H1 (cell line): ENCODE measurements at regions not wholly inside any gene's neighbourhood (a gene's known extent, or its start where the extent isn't known, plus 50 kb on each side); places are given as distances from the start of the nearest gene placed in this dataset.

Experiments
- CTCF ChIA-PET: fragments of 300-600 bp; sonication (Branson Sonifier 250); formaldehyde crosslinking; loops from one replicate; lab custom pipeline; 2021; ENCODE audit not compliant: partially characterized antibody; lab: Charles Lee
- POLR2A ChIA-PET: fragments of 300-600 bp; sonication (Branson Sonifier 250); formaldehyde crosslinking; loops from one replicate; lab custom pipeline; 2021; ENCODE audit warnings: inconsistent platforms; ENCODE audit not compliant: partially characterized antibody; lab: Charles Lee
- DNase-seq, 2 experiments: peaks; one replicate each; pipeline versions ENCODE4 v3.0.0 to v3.0.0-alpha.2; 2010 to 2022; ENCODE audit warnings: low spot score in 2 of 2, low read depth in 1 of 2, mixed read lengths in 1 of 2
- FAIRE-seq: peaks from 2 replicates; lab custom pipeline; 2011; peaks lifted over from hg19 to GRCh38; lab: Jason Lieb, UNC
- H2AFZ ChIP-seq: 2 replicates; pipeline ENCODE4 v1.8.1; 2012; ENCODE audit warnings: low read length, inconsistent platforms
- H2AK5ac ChIP-seq: 2 replicates; pipeline ENCODE4 v1.6.1; 2013; ENCODE audit warnings: low read depth, low read length
- H2BK120ac ChIP-seq: replicated peaks from 2 replicates; pipeline ENCODE3; 2013; ENCODE audit warnings: low read depth, low read length, inconsistent platforms
- H2BK12ac ChIP-seq: 2 replicates; pipeline ENCODE4 v1.6.1; 2013; ENCODE audit warnings: low read depth, low read length
- H2BK15ac ChIP-seq: 2 replicates; pipeline ENCODE4 v1.6.1; 2013; ENCODE audit warnings: low read length
- H2BK20ac ChIP-seq: 2 replicates; pipeline ENCODE4 v1.6.1; 2013; ENCODE audit warnings: low read length
- H2BK5ac ChIP-seq: 2 replicates; pipeline ENCODE4 v1.6.1; 2013; ENCODE audit warnings: low read depth, low read length
- H3K14ac ChIP-seq: 2 replicates; pipeline ENCODE4 v1.6.1; 2013; ENCODE audit warnings: inconsistent platforms; ENCODE audit not compliant: insufficient read length
- H3K18ac ChIP-seq: 2 replicates; pipeline ENCODE4 v1.6.1; 2013; ENCODE audit warnings: low read length; ENCODE audit errors: extremely low read depth
- H3K23ac ChIP-seq: 2 replicates; pipeline ENCODE4 v1.6.1; 2013; ENCODE audit warnings: inconsistent platforms; ENCODE audit not compliant: insufficient read length
- H3K23me2 ChIP-seq: 2 replicates; pipeline ENCODE4 v1.6.1; 2013; ENCODE audit warnings: low read depth, low read length
- H3K27ac ChIP-seq: 2 replicates; pipeline ENCODE4 v1.6.1; 2011; ENCODE audit warnings: low read depth, low read length, inconsistent platforms
- H3K27me3 ChIP-seq, 4 experiments: replicated peaks in 1 of 4; 1 replicate in 1 of 4; 2 replicates in 3 of 4; pipeline versions ENCODE4 v1.6.1 to v1.8.1; 2011 to 2013; ENCODE audit warnings: low read length in 3 of 4, mild to moderate bottlenecking in 3 of 4, inconsistent platforms in 2 of 4, mixed read lengths in 2 of 4, moderate library complexity in 1 of 4; ENCODE audit not compliant: control insufficient read depth in 3 of 4, insufficient read depth in 3 of 4; ENCODE audit errors: extremely low read depth in 1 of 4
- H3K36me3 ChIP-seq, 4 experiments: 2 replicates each; pipeline versions ENCODE4 v1.6.1 to v1.8.1; 2011 to 2013; ENCODE audit warnings: mild to moderate bottlenecking in 4 of 4, low read length in 3 of 4, moderate library complexity in 2 of 4, control low read depth in 1 of 4, inconsistent platforms in 1 of 4; ENCODE audit not compliant: insufficient read depth in 4 of 4, control insufficient read depth in 2 of 4
- H3K4ac ChIP-seq: replicated peaks from 2 replicates; pipeline ENCODE3; 2013; ENCODE audit warnings: low read length, low read depth, mixed read lengths, inconsistent platforms; ENCODE audit not compliant: insufficient read length
- H3K4me1 ChIP-seq, 4 experiments: replicated peaks in 1 of 4; 1 replicate in 1 of 4; 2 replicates in 3 of 4; pipeline versions ENCODE4 v1.6.1 to v1.8.1; 2011 to 2013; ENCODE audit warnings: low read length in 3 of 4, inconsistent platforms in 2 of 4, mixed read lengths in 1 of 4; ENCODE audit not compliant: insufficient read depth in 4 of 4, control insufficient read depth in 3 of 4
- H3K4me2 ChIP-seq, 2 experiments: 2 replicates each; pipeline versions ENCODE4 v1.6.1 to v1.8.1; 2011 to 2013; ENCODE audit warnings: low read depth in 2 of 2, low read length in 2 of 2, control low read depth in 1 of 2, inconsistent platforms in 1 of 2, mild to moderate bottlenecking in 1 of 2; ENCODE audit not compliant: insufficient read depth in 1 of 2
- H3K4me3 ChIP-seq, 4 experiments: fragments of 200-600, 300-600 bp in 1 of 4; sonication (generic), shearing (Covaris generic), sonication (Bioruptor Twin) in 1 of 4; 2 replicates each; pipeline versions ENCODE4 v1.5.1 to v1.8.1; 2011 to 2016; ENCODE audit warnings: low read length in 4 of 4, low read depth in 3 of 4, control low read depth in 2 of 4, inconsistent platforms in 2 of 4, mild to moderate bottlenecking in 2 of 4, mixed read lengths in 1 of 4, moderate library complexity in 1 of 4; ENCODE audit not compliant: insufficient read depth in 2 of 4; ENCODE audit errors: extremely low read depth in 1 of 4
- H3K56ac ChIP-seq: replicated peaks from 2 replicates; pipeline ENCODE3; 2013; ENCODE audit warnings: low read depth, mild to moderate bottlenecking, mixed read lengths, low read length, inconsistent platforms; ENCODE audit not compliant: insufficient read length
- H3K79me1 ChIP-seq: 2 replicates; pipeline ENCODE4 v1.6.1; 2013; ENCODE audit warnings: low read depth, low read length, control low read depth
- H3K79me2 ChIP-seq, 2 experiments: 2 replicates each; pipeline versions ENCODE4 v1.6.1 to v1.8.1; 2012 to 2013; ENCODE audit warnings: low read length in 2 of 2, mild to moderate bottlenecking in 2 of 2, inconsistent platforms in 1 of 2; ENCODE audit not compliant: insufficient read depth in 2 of 2, control insufficient read depth in 1 of 2
- H3K9ac ChIP-seq, 4 experiments: replicated peaks in 1 of 4; 1 replicate in 1 of 4; 2 replicates in 3 of 4; pipeline versions ENCODE4 v1.6.1 to v1.8.1; 2011 to 2013; ENCODE audit warnings: low read depth in 3 of 4, low read length in 3 of 4, control low read depth in 2 of 4, mild to moderate bottlenecking in 2 of 4, moderate library complexity in 2 of 4, inconsistent platforms in 1 of 4; ENCODE audit errors: extremely low read depth in 1 of 4
- H3K9me3 ChIP-seq, 2 experiments: 2 replicates each; pipeline versions ENCODE4 v1.6.1 to v1.8.1; 2012 to 2013; ENCODE audit warnings: mild to moderate bottlenecking in 2 of 2, moderate library complexity in 2 of 2, control low read depth in 1 of 2, inconsistent platforms in 1 of 2, low read depth in 1 of 2, low read length in 1 of 2, mixed read lengths in 1 of 2; ENCODE audit not compliant: insufficient read depth in 2 of 2
- H4K20me1 ChIP-seq, 2 experiments: replicated peaks in 1 of 2; 2 replicates each; pipeline versions ENCODE3 to v1.8.1; 2011 to 2013; ENCODE audit warnings: inconsistent platforms in 2 of 2, low read length in 2 of 2, mild to moderate bottlenecking in 1 of 2; ENCODE audit not compliant: insufficient read depth in 2 of 2, control insufficient read depth in 1 of 2
- H4K5ac ChIP-seq: 2 replicates; pipeline ENCODE4 v1.6.1; 2013; ENCODE audit warnings: low read length, low read depth, mixed read lengths, inconsistent platforms; ENCODE audit not compliant: insufficient read length
- H4K8ac ChIP-seq: 2 replicates; pipeline ENCODE4 v1.8.0; 2013; ENCODE audit warnings: mild to moderate bottlenecking, moderate library complexity, low read length, inconsistent platforms; ENCODE audit not compliant: insufficient read depth; ENCODE audit errors: extremely low read depth
- H4K91ac ChIP-seq: replicated peaks from 2 replicates; pipeline ENCODE3; 2013; ENCODE audit warnings: low read length, mixed read lengths, inconsistent platforms; ENCODE audit not compliant: insufficient read length
- CBX8 ChIP-seq: fragments of 300-800, 300-1000 bp; sonication (generic); IDR thresholded peaks from 2 replicates; pipeline ENCODE4 v1.7.1; 2016; ENCODE audit warnings: low read depth, low read length, borderline replicate concordance
- GTF2F1 ChIP-seq: IDR thresholded peaks from 2 replicates; pipeline ENCODE4 v1.6.1; 2012; ENCODE audit warnings: low read depth, low read length, improper control_type of control experiment, borderline replicate concordance
- POLR2AphosphoS5 ChIP-seq: IDR thresholded peaks from 2 replicates; pipeline ENCODE4 v1.6.1; 2011; ENCODE audit warnings: low read depth, low read length
- SIRT6 ChIP-seq: IDR thresholded peaks from one replicate; pipeline ENCODE4 v1.7.1; 2012; ENCODE audit warnings: low read length, inconsistent platforms
- TAF7 ChIP-seq: optimal IDR thresholded peaks from 2 replicates; pipeline ENCODE3; 2011; ENCODE audit warnings: low read depth, mild to moderate bottlenecking, inconsistent platforms, low read length, moderate library complexity, borderline replicate concordance
- WGBS, 2 experiments: shearing (Covaris generic) in 1 of 2; methylation state at CpG; one replicate each; pipeline versions ENCODE4 v1.1.6 to v1.1.7; 2013 to 2015; ENCODE audit warnings: low lambda C conversion rate in 2 of 2, mixed read lengths in 2 of 2, inconsistent platforms in 1 of 2, low coverage in 1 of 2, missing lambda C conversion rate in 1 of 2; ENCODE audit not compliant: insufficient replicate concordance in 2 of 2, insufficient coverage in 1 of 2, insufficient read length in 1 of 2; ENCODE audit errors: extremely low coverage in 1 of 2, missing lambda C conversion rate in 1 of 2; 5-methylcytosine and 5-hydroxymethylcytosine counted together

- no peak overlapping the region for H3K4me2 ChIP-seq
- no peak overlapping the region for H2AFZ ChIP-seq
- no peak overlapping the region for H3K14ac ChIP-seq
- no peak overlapping the region for H4K5ac ChIP-seq
- no peak overlapping the region for H2BK15ac ChIP-seq
- no peaks in the 10 kb centered on the region for H4K20me1 ChIP-seq
- H3K23me2 ChIP-seq: no peaks in the 10 kb centered on the region
- no peak for FAIRE-seq
- no peak overlapping the region for H3K4me3 ChIP-seq
- no peaks in the 10 kb centered on the region for H3K79me1 ChIP-seq
- TF ChIP-seq POLR2AphosphoS5 (no peak), SIRT6 (no peak), TAF7 (no peak), CBX8 (no peak), GTF2F1 (no peak)
- no peak for DNase-seq
- no peaks in the 10 kb centered on the region for H3K36me3 ChIP-seq
- H2BK20ac ChIP-seq: no peak overlapping the region
- no peak overlapping the region for H3K9ac ChIP-seq
- H2BK120ac ChIP-seq: no peak overlapping the region
- no peak overlapping the region for H3K56ac ChIP-seq
- H3K9me3 ChIP-seq: no peaks in the 10 kb centered on the region
- no peak overlapping the region for H3K23ac ChIP-seq
- no peaks in the 10 kb centered on the region for H3K4me1 ChIP-seq
- no peak overlapping the region for H3K4ac ChIP-seq
- no peak overlapping the region for H3K18ac ChIP-seq
- ChIA-PET POLR2A (no interaction called here), CTCF (no interaction called here)
- no peaks in the 10 kb centered on the region for H3K27me3 ChIP-seq
- H2BK12ac ChIP-seq: no peak overlapping the region
- no peak overlapping the region for H3K27ac ChIP-seq
- no peak overlapping the region for H4K8ac ChIP-seq
- H4K91ac ChIP-seq: no peak overlapping the region
- no peaks in the 10 kb centered on the region for H3K79me2 ChIP-seq
- 95% methylated on average over 2 of the region's 2 CpGs; no CpG with 5 or more reads in 1 of the 2 experiments for WGBS, 2 experiments
- no peak overlapping the region for H2AK5ac ChIP-seq
- H2BK5ac ChIP-seq: no peak overlapping the region
These were observed 681.2 kb downstream of the HDGFL1 start for GRCh38 chr6:23250556-23250955.
